ENCODE measurements at regions not wholly inside any gene's neighbourhood (a gene's known extent, or its start where the extent isn't known, plus 50 kb on each side); places are given as distances from the start of the nearest gene placed in this dataset.

DNA sequence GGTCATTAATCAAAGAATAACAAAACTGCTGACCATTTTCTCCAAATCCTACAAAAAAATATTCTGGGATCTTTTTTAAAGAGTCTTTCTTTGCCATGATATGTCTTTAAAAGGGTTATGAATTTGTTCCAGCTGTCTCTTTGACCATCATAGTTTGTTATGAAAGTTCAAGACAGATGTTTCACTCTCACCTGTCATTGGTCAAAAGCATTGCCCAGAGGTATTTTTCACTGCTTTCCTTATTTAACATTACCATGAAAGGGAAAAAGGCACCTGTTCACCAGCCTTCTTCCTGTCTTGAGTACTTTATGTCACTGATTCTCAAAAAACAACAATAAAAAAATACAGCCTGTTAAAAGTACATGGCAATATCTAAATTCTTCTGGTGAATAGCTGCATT lies 643.8 kb downstream of the FAT4 start:
- no peak overlapping the region for H3K27ac ChIP-seq
- H3K27me3 ChIP-seq = no peaks in the 10 kb centered on the region
- H4K20me1 ChIP-seq = no peaks in the 10 kb centered on the region
- no peaks in the 10 kb centered on the region for H3K9me3 ChIP-seq
- H3K4me2 ChIP-seq = no peak overlapping the region
- no peak for TF ChIP-seq Cebpa-rat (IDR thresholded peaks at IDR 0.05)
- no peak overlapping the region for H3K9ac ChIP-seq
- no peaks in the 10 kb centered on the region for H3K36me3 ChIP-seq
- no peak overlapping the region for H3K4me3 ChIP-seq
- H3K4me1 ChIP-seq = no peaks in the 10 kb centered on the region

DNA sequence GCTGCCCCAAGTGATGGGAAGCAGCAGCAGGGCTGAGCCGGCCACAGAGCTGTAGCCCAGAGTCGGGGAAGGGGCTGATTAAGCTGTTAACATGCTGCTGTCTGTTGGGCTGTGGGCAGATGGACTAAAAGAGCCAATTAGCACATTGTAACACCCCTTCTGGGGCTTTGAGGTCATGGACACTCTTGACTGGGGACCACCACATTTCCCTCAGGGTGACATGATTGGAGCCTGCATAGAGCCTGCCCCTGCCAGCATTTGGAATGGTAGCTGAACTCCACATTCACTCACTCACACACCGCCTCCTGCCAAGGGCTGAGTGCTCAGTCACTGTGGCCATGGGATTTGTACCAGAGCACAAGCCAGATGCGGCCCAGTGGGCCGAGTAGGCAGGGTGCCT lies 646.9 kb downstream of the FAT4 start:
- no peaks in the 10 kb centered on the region for H3K27me3 ChIP-seq
- H3K4me3 ChIP-seq = no peak overlapping the region
- H3K36me3 ChIP-seq = no peaks in the 10 kb centered on the region
- H3K4me2 ChIP-seq = no peak overlapping the region
- no peak overlapping the region for H3K9ac ChIP-seq
- no peak for TF ChIP-seq Cebpa-rat (IDR thresholded peaks at IDR 0.05)
- no peaks in the 10 kb centered on the region for H3K4me1 ChIP-seq
- no peak overlapping the region for H3K27ac ChIP-seq
- no peaks in the 10 kb centered on the region for H4K20me1 ChIP-seq
- no peaks in the 10 kb centered on the region for H3K9me3 ChIP-seq

DNA sequence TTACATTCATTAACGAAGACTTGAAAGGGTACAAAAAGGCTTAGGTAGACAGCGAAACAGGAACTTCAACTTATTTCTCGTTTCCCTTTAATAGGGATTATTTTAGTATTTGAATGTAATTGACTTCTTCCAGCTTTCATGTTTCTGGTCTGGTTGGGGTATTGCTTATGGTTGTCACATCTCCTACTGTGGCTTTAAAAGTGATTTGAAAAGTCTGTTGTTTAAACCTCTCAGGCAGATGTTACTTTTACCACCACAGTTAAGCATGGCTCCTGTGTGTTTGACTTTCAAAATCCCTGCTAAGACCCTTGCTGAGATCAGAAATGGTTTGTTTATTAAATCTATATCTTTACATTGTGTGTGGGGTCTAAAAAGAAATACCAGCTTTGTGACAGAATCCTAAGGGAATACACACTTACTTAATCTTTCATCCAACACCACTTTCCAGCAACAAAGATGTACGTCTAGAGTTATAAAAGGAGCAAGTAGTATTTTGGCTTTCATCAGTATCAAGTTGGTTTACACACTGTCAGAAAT lies 661.2 kb downstream of the FAT4 start:
- Histone ChIP-seq H3K4me2 (no peak overlapping the region), H3K27ac (no peak overlapping the region), H3K27me3 (no peaks in the 10 kb centered on the region)

DNA sequence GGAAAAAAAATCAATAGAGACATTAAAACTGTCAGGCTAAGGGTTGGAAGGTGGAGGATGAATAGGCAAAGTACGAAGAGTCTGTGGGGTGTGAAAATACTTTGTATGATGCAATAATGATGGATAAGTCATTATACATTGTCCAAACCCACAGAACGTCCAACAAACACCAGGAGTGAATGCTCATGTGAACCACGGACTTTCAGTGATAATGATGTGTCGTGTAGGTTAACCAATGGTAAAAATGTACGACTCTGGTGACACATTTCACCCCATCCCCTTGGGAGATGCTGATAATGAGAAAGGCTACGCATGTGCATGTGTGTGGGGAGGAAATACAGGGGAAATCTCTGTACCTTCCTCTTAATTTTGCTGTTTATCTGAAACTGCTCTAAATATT lies 665.2 kb downstream of the FAT4 start:
- Histone ChIP-seq H3K9ac (no peak overlapping the region), H3K9me3 (no peaks in the 10 kb centered on the region), H3K27me3 (no peaks in the 10 kb centered on the region), H4K20me1 (no peaks in the 10 kb centered on the region), H3K4me2 (no peak overlapping the region), H3K4me1 (no peaks in the 10 kb centered on the region), H3K4me3 (no peak overlapping the region), H3K27ac (no peak overlapping the region), H3K36me3 (no peaks in the 10 kb centered on the region)
- TF ChIP-seq Cebpa-rat (IDR thresholded peaks at IDR 0.05) = no peak

More for the DNA sequence above, 661.2 kb downstream of the FAT4 start:
- no peaks in the 10 kb centered on the region for H3K4me1 ChIP-seq
- no peak overlapping the region for H3K9ac ChIP-seq
- no peaks in the 10 kb centered on the region for H3K36me3 ChIP-seq
- peaks cover under 1% of the 10 kb centered on the region for H3K9me3 ChIP-seq
- no peak for TF ChIP-seq Cebpa-rat (IDR thresholded peaks at IDR 0.05)
- no peaks in the 10 kb centered on the region for H4K20me1 ChIP-seq
- H3K4me3 ChIP-seq = no peak overlapping the region

DNA sequence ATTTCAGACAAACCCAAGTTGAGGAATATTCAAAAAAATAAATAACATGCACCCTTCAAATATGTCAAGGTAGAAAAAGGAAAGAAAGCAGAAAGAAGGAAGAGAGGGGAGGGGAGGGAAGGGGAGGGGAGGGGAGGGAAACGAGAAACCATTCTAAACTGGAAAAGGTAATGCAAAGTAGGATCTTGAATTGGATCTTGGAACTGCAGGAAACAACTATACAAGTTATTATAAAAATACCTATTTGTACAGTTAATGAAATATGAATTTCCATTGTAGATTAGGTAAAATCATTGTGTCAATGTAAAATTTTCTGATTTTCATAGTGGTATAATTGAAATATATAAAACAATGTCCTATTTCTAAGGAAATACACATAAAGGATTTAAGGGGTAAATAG lies 668.4 kb downstream of the FAT4 start:
- H3K9ac ChIP-seq = no peak overlapping the region
- H3K4me1 ChIP-seq = no peaks in the 10 kb centered on the region
- H3K27me3 ChIP-seq = no peaks in the 10 kb centered on the region
- no peak overlapping the region for H3K4me3 ChIP-seq
- H3K9me3 ChIP-seq = no peaks in the 10 kb centered on the region
- TF ChIP-seq Cebpa-rat (IDR thresholded peaks at IDR 0.05) = no peak
- H3K4me2 ChIP-seq = no peak overlapping the region
- no peak overlapping the region for H3K27ac ChIP-seq
- no peaks in the 10 kb centered on the region for H4K20me1 ChIP-seq
- no peaks in the 10 kb centered on the region for H3K36me3 ChIP-seq

DNA sequence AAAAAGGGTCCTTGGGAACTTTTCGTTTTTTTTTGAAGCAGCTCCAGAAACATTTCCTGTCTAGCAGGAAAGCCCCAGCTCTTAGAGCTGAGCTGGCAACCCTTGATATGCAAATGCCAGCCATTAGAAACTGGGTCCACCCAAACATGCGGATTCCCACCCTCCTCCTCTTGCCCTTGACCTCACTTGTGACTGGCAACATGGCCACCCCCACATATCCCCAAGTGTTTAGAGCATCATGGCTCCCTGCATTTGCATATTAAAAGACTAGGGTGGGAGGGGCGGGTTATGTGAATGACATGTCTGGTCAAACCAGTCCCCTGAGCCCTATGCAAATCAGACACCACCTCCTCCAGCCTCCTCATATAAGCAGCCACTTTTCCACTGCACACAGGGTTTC lies 671.1 kb downstream of the FAT4 start:
- H3K27ac ChIP-seq = no peak overlapping the region
- H3K4me2 ChIP-seq = no peak overlapping the region
- no peaks in the 10 kb centered on the region for H3K9me3 ChIP-seq
- H3K4me3 ChIP-seq = no peak overlapping the region
- TF ChIP-seq Cebpa-rat (IDR thresholded peaks at IDR 0.05) = no peak
- H3K36me3 ChIP-seq = no peaks in the 10 kb centered on the region
- H3K27me3 ChIP-seq = no peaks in the 10 kb centered on the region
- no peak overlapping the region for H3K9ac ChIP-seq
- no peaks in the 10 kb centered on the region for H4K20me1 ChIP-seq
- no peaks in the 10 kb centered on the region for H3K4me1 ChIP-seq

DNA sequence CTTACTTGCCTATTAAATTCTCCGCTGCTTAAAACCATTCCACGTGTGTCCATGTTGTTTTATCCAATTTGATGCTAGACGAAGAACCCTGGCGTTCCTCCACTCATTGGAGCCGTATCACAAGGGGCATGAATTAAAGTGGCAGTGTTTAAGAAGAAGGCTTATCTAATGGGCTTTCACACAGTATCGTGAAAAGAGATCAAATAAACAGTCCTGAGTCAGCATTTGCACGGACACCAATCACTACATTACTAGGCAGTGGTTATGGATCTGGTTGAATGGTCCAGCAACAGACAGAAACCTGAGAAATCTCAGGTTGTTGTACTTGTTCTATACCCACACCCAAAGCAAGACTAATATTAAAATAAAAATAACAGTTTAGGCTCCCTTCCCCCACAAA lies 671.6 kb downstream of the FAT4 start:
- Histone ChIP-seq H3K27me3 (no peaks in the 10 kb centered on the region), H3K4me3 (no peak overlapping the region), H3K4me2 (no peak overlapping the region), H4K20me1 (no peaks in the 10 kb centered on the region), H3K27ac (no peak overlapping the region), H3K9ac (no peak overlapping the region), H3K36me3 (no peaks in the 10 kb centered on the region), H3K9me3 (no peaks in the 10 kb centered on the region), H3K4me1 (no peaks in the 10 kb centered on the region)
- TF ChIP-seq Cebpa-rat (IDR thresholded peaks at IDR 0.05) = no peak

DNA sequence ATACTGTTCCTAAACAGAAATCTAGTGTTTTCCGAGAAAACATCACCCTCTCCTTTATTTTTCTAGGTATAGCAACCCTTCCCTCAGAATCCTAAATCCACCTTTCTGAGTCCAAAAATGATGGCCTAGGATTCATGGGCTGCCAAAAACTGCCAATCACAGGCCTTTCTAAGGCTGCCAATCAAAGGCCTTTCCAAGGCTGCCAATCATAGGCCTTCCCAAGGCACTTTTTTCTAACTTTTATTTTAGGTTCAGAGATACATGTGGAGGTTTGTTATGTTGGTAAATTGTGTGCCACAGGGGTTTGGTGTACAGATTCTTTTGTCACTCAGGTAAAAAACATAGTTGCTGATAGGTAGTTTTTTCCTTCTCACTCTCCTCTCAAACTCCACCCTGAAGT lies 673.7 kb downstream of the FAT4 start:
- no peak overlapping the region for H3K9ac ChIP-seq
- no peaks in the 10 kb centered on the region for H3K36me3 ChIP-seq
- no peak overlapping the region for H3K27ac ChIP-seq
- H3K27me3 ChIP-seq = no peaks in the 10 kb centered on the region
- no peak for TF ChIP-seq Cebpa-rat (IDR thresholded peaks at IDR 0.05)
- no peaks in the 10 kb centered on the region for H3K9me3 ChIP-seq
- no peaks in the 10 kb centered on the region for H3K4me1 ChIP-seq
- no peak overlapping the region for H3K4me3 ChIP-seq
- H4K20me1 ChIP-seq = no peaks in the 10 kb centered on the region
- H3K4me2 ChIP-seq = no peak overlapping the region

DNA sequence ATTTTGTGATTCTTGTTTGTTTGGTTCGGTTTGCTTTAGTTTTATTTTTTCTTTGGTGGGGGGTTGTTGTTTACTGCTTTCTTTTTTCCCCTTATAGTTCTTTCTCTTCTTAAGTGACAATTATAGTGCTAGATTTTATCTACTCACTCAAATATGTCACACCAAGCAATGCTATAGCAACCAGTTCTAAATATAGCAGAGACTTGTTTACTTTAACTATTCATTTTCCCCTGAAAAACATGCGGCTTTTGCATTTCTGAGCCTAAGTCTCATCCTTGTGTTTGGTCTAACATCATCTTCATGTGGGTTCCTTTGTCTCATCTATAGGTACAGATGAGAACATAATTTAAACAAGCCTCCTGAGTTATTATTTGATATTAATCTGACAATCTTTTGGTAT lies 676.6 kb downstream of the FAT4 start:
- no peak overlapping the region for H3K9ac ChIP-seq
- no peaks in the 10 kb centered on the region for H3K4me1 ChIP-seq
- H3K4me3 ChIP-seq = no peak overlapping the region
- TF ChIP-seq Cebpa-rat (IDR thresholded peaks at IDR 0.05) = no peak
- no peak overlapping the region for H3K4me2 ChIP-seq
- no peak overlapping the region for H3K27ac ChIP-seq
- no peaks in the 10 kb centered on the region for H3K36me3 ChIP-seq
- no peaks in the 10 kb centered on the region for H3K9me3 ChIP-seq
- H4K20me1 ChIP-seq = no peaks in the 10 kb centered on the region
- H3K27me3 ChIP-seq = no peaks in the 10 kb centered on the region

DNA sequence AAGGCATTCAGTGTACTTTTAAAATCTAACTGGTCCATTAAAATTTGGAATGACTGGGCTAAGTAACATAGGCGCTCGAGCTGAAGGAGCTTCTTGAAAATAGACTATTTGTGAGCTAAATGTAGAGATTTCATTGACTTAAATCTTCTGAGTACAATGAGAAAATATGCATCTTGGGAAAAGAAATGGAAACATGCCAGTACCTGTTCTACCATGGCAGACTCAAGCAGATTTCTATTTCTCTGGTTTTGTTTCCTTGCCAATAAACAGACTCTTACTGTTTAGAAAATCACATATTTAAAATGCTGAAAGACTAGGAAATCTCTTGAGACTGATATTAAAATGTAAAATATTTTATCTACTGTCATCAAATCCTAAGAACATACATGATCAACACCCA lies 678.1 kb downstream of the FAT4 start:
- no peak overlapping the region for H3K4me3 ChIP-seq
- TF ChIP-seq Cebpa-rat (IDR thresholded peaks at IDR 0.05) = no peak
- no peak overlapping the region for H3K27ac ChIP-seq
- no peak overlapping the region for H3K9ac ChIP-seq
- H3K36me3 ChIP-seq = no peaks in the 10 kb centered on the region
- no peaks in the 10 kb centered on the region for H3K27me3 ChIP-seq
- no peaks in the 10 kb centered on the region for H4K20me1 ChIP-seq
- H3K4me1 ChIP-seq = no peaks in the 10 kb centered on the region
- H3K4me2 ChIP-seq = no peak overlapping the region
- no peaks in the 10 kb centered on the region for H3K9me3 ChIP-seq

DNA sequence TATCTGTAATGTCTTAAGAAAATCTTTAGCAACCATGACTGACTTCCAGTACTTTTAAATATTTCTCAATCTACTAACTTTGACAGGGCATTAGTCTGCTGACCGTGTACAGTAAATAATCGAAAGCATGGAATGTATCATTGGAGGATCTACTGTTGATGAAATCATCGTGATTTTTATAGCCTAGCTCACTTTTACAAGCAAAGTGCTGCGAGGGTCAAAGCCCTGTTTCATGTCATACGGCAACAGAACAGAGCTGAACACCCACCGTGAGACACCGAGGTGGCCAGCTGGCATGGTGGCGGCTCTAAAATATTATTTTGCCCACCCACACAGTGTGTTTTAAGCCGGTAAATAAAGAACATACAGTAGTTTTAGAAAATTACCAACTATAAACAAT lies 679.3 kb downstream of the FAT4 start:
- no peaks in the 10 kb centered on the region for H4K20me1 ChIP-seq
- no peak for TF ChIP-seq Cebpa-rat (IDR thresholded peaks at IDR 0.05)
- H3K27ac ChIP-seq = no peak overlapping the region

More for the DNA sequence above, 679.3 kb downstream of the FAT4 start:
- no peak overlapping the region for H3K4me3 ChIP-seq
- no peaks in the 10 kb centered on the region for H3K4me1 ChIP-seq
- no peak overlapping the region for H3K4me2 ChIP-seq
- H3K36me3 ChIP-seq = no peaks in the 10 kb centered on the region
- H3K27me3 ChIP-seq = no peaks in the 10 kb centered on the region
- no peaks in the 10 kb centered on the region for H3K9me3 ChIP-seq
- no peak overlapping the region for H3K9ac ChIP-seq

Measured in BLaER1 (cell line).